ENCODE measurements at regions not wholly inside any gene's neighbourhood (a gene's known extent, or its start where the extent isn't known, plus 50 kb on each side); places are given as distances from the start of the nearest gene placed in this dataset.

GRCh38 chr5:147156012-147156411 lies 78.8 kb upstream of the STK32A start:
- ChIA-PET CTCF (interaction anchor here (1.0 kb wide), 1 partner anchor 614 kb away, joined by 3 read pairs; no protein-coding TSS in a partner anchor), POLR2A (no interaction called here)

GRCh38 chr5:147160902-147161700 lies 73.7 kb upstream of the STK32A start:
- ChIA-PET POLR2A (no interaction called here), CTCF (no interaction called here)

- CTCF ChIA-PET: no interaction called here
Observed at GRCh38 chr5:147162740-147163139, 72.1 kb upstream of the STK32A start.

DNA sequence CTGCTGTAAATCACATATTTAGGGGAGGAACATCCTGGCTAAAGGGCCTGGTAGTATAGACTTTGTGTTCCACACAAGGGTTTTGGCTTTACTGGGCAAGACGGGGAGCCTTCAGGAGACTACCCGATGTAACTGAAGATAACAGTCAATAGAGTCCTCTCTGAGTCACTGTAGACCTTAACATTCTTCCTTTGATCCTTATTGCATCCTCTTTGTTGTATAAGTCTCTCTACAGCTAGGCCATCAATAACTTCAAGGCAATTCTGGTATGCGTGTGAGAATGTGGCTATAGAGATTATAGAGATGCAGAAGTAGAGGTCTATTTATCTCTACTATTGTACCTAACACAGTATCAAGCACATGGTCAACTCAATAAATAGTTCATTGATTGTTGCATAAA lies 67.3 kb upstream of the STK32A start:
- CTCF ChIA-PET: no interaction called here
- POLR2A ChIA-PET: no interaction called here

More at GRCh38 chr5:147162740-147163139, 72.1 kb upstream of the STK32A start:
- POLR2A ChIA-PET: no interaction called here

GRCh38 chr5:147168578-147169327 lies 66.1 kb upstream of the STK32A start:
- POLR2A ChIA-PET: no interaction called here
- CTCF ChIA-PET: no interaction called here

DNA sequence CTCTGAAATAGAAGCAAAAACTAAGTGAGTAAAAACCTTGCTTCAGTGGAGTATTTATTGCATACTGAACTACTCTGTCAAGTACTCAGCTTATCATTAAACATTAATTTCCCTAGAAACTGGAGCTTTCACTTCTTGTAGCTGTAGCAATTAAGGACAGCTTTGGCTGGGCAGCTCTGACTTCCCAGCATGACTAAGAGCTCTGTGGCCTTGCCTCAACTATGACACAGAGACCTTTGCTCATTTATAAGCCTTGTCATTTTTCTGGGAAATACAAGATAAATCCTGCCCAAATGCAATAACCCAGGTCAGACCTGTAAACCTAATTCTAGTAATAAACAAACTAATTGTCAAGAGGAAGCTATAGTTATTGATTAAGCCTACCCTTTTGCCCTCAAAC lies 65.4 kb upstream of the STK32A start:
- CTCF ChIA-PET: no interaction called here
- POLR2A ChIA-PET: no interaction called here

GRCh38 chr5:147169901-147170300 lies 64.9 kb upstream of the STK32A start:
- POLR2A ChIA-PET: no interaction called here
- CTCF ChIA-PET: no interaction called here

DNA sequence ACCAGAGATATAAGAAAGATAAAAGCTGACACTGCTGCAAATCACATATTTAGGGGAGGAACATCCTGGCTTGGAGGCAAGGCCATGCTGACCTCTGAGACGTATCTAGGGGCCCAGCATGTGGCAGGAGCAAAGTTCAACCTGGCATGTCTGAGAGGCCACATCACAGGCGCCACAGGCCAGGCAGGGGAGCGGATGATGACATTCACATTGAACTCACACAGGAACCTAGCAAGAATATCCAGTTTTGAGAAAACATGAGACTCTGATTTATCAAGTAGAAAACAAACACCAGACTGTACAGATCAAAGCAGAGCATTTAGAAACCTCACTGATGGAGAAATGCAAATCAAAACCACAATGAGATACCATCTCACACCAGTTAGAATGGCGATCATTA lies 64.2 kb upstream of the STK32A start:
- ChIA-PET POLR2A (no interaction called here), CTCF (no interaction called here)

DNA sequence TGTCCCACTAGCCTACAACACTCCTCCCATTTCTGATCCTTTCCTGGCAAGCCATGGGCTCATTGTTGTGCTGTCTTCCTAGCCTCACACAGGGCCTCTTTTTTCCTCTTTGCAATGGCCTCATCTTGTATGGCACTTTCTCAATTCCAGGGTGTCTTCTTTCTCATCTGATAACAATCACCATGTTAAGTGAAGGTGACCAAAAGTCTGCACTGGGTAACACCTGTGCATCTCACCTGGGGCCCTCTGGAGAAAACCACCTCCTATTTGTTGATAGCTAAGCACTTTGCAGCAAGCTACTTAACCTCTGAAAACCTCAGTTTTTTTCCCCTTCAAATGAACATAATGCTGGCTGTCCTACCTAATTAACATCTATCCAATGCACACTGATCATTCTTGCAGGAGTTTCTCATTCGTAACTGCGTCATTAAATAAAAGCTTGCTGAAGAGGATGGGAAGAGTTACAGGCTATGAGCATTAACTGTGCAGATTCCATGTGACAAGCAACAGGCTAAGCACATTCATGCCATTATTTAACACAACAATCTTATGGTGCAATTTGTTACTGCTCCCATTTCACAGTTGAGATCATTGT lies 60.1 kb upstream of the STK32A start:
- CTCF ChIA-PET: no interaction called here

GRCh38 chr5:147175516-147176097 lies 59.2 kb upstream of the STK32A start:
- CTCF ChIA-PET: no interaction called here
- POLR2A ChIA-PET: no interaction called here

More for the DNA sequence above, 60.1 kb upstream of the STK32A start:
- POLR2A ChIA-PET: no interaction called here

DNA sequence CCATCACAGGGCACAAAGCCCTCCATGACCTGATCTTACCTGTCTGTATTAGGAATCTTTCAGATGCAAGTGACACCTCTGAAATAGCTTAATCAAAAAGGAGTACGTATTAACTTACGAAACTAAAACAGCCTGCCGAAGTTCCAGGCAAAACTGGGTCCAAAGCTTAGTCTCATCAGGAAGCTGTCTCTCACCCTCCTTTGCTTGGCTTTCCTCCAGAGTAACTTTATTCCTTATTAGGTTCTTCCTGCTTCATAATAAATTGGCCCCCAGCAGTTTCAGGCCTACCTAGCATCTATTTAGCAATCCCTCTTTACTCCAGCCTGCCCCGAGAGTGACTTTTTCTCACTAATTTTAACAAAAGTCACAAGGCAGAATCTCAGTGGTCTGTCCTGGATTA lies 58.4 kb upstream of the STK32A start:
- ChIA-PET POLR2A (no interaction called here), CTCF (no interaction called here)

DNA sequence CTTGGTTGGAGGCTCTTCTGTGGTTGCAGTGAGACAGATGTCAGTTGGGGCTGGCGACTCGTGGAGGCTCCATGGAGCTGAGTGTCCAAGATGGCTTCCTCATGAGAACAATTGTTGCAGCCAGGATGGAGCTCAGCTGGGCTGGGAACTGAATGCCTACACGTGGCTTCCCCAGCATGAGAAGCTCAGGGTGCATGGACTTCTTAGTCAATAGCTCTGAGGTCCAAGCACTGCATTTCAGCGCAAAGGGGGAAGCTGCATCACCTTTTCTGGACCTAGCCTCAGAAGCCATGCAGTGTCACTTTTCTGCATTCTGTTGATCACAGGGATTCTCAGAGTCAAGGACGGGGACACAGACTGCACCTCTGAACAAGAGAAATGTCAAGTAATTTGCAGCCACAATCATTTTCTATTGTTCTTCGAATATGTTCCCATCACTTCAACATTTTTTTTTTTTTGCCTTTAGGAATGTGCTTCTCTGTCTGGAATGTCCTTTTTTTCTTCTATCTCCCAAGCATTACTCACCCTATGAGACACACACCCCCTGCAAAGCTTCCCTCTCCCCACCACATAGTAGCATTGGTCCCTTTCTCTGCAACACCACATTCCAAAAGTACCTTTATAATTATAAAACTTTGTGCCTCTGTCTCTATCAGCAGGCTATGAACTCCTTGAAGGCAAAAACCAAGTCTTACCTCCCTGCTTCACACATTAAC lies 57.5 kb upstream of the STK32A start:
- POLR2A ChIA-PET: no interaction called here

DNA sequence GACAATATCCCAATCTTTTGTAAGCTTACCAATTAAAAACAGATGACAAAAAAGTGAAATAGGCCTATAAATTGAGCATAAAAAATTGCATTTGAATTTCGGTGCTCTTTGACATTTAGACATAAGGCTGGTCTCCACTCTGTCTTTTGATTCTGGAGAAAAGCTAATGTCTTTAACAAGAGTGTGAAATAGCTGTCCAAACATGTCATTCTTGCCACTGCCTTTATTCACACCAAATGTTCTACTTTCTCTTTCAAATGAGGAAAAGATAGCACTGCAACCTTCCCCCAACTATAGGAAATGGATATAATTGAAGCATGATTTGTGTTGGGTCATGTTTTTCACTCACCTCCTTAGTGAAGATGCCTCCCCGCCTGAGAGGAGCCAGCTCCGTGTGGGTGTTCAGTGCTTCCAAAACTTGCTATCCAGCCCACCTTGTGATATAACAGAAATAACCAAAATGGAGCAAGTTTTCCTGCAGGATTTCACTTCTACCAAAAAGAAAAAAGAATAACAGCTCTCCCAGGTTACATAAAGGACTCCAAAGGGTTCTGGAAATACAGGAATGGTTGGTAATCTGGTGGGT lies 55.2 kb upstream of the STK32A start:
- ChIA-PET CTCF (interaction anchor here (1.3 to 1.5 kb wide), 2 partner anchors 9 to 617 kb away, joined by 4 to 5 read pairs; no protein-coding TSS in a partner anchor), POLR2A (no interaction called here)

More for the DNA sequence above, 57.5 kb upstream of the STK32A start:
- CTCF ChIA-PET: no interaction called here

DNA sequence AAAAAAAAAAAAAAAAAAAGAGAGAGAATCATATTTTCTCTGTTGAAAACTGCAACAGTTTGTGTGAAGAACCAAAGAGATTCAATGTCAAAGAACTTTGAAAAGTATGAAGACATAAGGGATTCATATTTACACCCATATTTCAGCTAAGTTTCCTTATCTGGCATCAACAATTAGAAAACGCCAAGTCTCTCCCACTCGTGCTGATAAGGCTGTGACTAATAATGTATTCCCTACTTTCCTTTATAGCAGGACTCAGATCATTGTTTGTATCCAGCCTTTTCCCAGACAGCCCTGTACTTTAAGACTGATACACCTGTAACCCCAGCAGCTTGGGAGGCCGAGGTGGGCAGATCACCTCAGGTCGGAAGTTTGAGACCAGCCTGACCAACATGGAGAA lies 54.1 kb upstream of the STK32A start:
- CTCF ChIA-PET: interaction anchor here (1.3 kb wide), 1 partner anchor 619 kb away, joined by 5 read pairs; no protein-coding TSS in a partner anchor
- POLR2A ChIA-PET: no interaction called here
